ENCODE measurements at regions not wholly inside any gene's neighbourhood (a gene's known extent, or its start where the extent isn't known, plus 50 kb on each side); places are given as distances from the start of the nearest gene placed in this dataset.

GRCh38 chr22:48156603-48157355, 1394.3 kb downstream of the TBC1D22A start:
- ATAC-seq (ENCODE audit: low FRiP score) (no peak), DNase-seq (ENCODE audit: low spot score) (no peak)
- TF ChIP-seq CTCF (IDR thresholded peaks at IDR 0.05): no peak

GRCh38 chr22:48155446-48155845, 1393.0 kb downstream of the TBC1D22A start:
- DNase-seq (ENCODE audit: low spot score) (no peak), ATAC-seq (ENCODE audit: low FRiP score) (no peak)
- TF ChIP-seq CTCF (IDR thresholded peaks at IDR 0.05): no peak

GRCh38 chr22:48154943-48155240, 1392.4 kb downstream of the TBC1D22A start:
- no peak for DNase-seq (ENCODE audit: low spot score)
- TF ChIP-seq CTCF (IDR thresholded peaks at IDR 0.05): no peak
- no peak for ATAC-seq (ENCODE audit: low FRiP score)

- ATAC-seq (ENCODE audit: low FRiP score) (no peak), DNase-seq (ENCODE audit: low spot score) (no peak)
- no peak for TF ChIP-seq CTCF (IDR thresholded peaks at IDR 0.05)
Measured at GRCh38 chr22:48154169-48154942, 1391.9 kb downstream of the TBC1D22A start.

GRCh38 chr22:48153726-48154125, 1391.3 kb downstream of the TBC1D22A start:
- TF ChIP-seq CTCF (IDR thresholded peaks at IDR 0.05): no peak
- no peak for ATAC-seq (ENCODE audit: low FRiP score)
- DNase-seq (ENCODE audit: low spot score): no peak

- ATAC-seq (ENCODE audit: low FRiP score) (no peak), DNase-seq (ENCODE audit: low spot score) (no peak)
- no peak for TF ChIP-seq CTCF (IDR thresholded peaks at IDR 0.05)
Measured at GRCh38 chr22:48152916-48153315, 1390.5 kb downstream of the TBC1D22A start.

Data from omental fat pad (tissue), 3 donors.